ENCODE measurements at regions not wholly inside any gene's neighbourhood (a gene's known extent, or its start where the extent isn't known, plus 50 kb on each side); places are given as distances from the start of the nearest gene placed in this dataset.
"Not testable (repeated sequence)": the region's sequence is repeated elsewhere in the genome, so short reads cannot be mapped to it uniquely, and the experiment has no call there.

- no peak overlapping the region for H3K27ac ChIP-seq (ENCODE audit: insufficient read depth, low read length)
- no peak overlapping the region for H3K18ac ChIP-seq (ENCODE audit: low read depth, low read length)
- intact Hi-C loops (cut with micrococcal nuclease) = no loop called here
- no peaks in the 10 kb centered on the region for H3K9me3 ChIP-seq (ENCODE audit: control insufficient read depth, insufficient read depth, low read length)
- in situ Hi-C loops (cut with MboI; ENCODE audit: low sequenced_read_pairs) = no loop called here
- no peak overlapping the region for H3K9ac ChIP-seq (ENCODE audit: low read depth, low read length)
- BruUV-seq (replicated peaks) = no TSS peak
- no peak overlapping the region for H2AFZ ChIP-seq (replicated peaks; ENCODE audit: low read length, poor library complexity)
- H4K20me1 ChIP-seq (ENCODE audit: insufficient read depth, low read length) = no peaks in the 10 kb centered on the region
- H2AK9ac ChIP-seq (replicated peaks; ENCODE audit: low read depth, low read length, poor library complexity) = no peak overlapping the region
- TF ChIP-seq RAD21 (IDR thresholded peaks at IDR 0.05; ENCODE audit: low read length) (no peak), USF2 (IDR thresholded peaks at IDR 0.05; ENCODE audit: low read depth, low read length) (no peak), POLR2A (IDR thresholded peaks at IDR 0.05; ENCODE audit: low read depth, low read length) (no peak), FOS (IDR thresholded peaks at IDR 0.05; ENCODE audit: low read depth, low read length) (no peak)
- POLR2A ChIA-PET (ENCODE audit: unreplicated experiment) = no interaction called here
- 0% methylated on average over 3 of the region's 13 CpGs; no CpG with 5 or more reads in 1 of the 2 experiments for WGBS, 2 experiments (ENCODE audit: extremely low coverage in 2 of 2, insufficient read length in 1 of 2)
- no peak overlapping the region for H3K56ac ChIP-seq (ENCODE audit: extremely low read depth, insufficient read depth, low read length)
- no peak overlapping the region for H4K5ac ChIP-seq (ENCODE audit: low read depth, low read length)
- H2AK5ac ChIP-seq (ENCODE audit: low read depth, low read length) = no peak overlapping the region
- H2BK5ac ChIP-seq (ENCODE audit: low read depth, low read length, poor library complexity, severe bottlenecking) = no peak overlapping the region
- H3K36me3 ChIP-seq (ENCODE audit: control insufficient read depth, insufficient read depth, low read length) = no peaks in the 10 kb centered on the region
- no peak overlapping the region for H2BK20ac ChIP-seq (ENCODE audit: low read depth, low read length)
- H3K4ac ChIP-seq (ENCODE audit: low read depth, low read length) = no peak overlapping the region
- H4K91ac ChIP-seq (ENCODE audit: insufficient read depth, low read depth, low read length) = no peak overlapping the region
- no peak overlapping the region for H2BK120ac ChIP-seq (ENCODE audit: low read depth, low read length)
- H3K79me1 ChIP-seq (ENCODE audit: low read depth in 1 of 2, low read length in 2 of 2) = no peaks in the 10 kb centered on the region
- no peak overlapping the region for H3K23ac ChIP-seq (ENCODE audit: low read depth, low read length)
- no peak overlapping the region for H3K4me3 ChIP-seq (ENCODE audit: insufficient read depth, low read depth, low read length)
- dilution Hi-C loops (cut with HindIII; ENCODE audit: low sequenced_read_pairs, unreplicated experiment) = no loop called here
- no peaks in the 10 kb centered on the region for H3K9me1 ChIP-seq (ENCODE audit: insufficient read depth, low read length)
- DNase-seq (no peak), ATAC-seq (ENCODE audit: low read depth) (no peak)
- H4K8ac ChIP-seq (ENCODE audit: low read depth in 2 of 2, low read length in 2 of 2) = no peak overlapping the region
- no peak overlapping the region for H3K14ac ChIP-seq (replicated peaks; ENCODE audit: low read depth, low read length)
- H3K4me1 ChIP-seq (ENCODE audit: control insufficient read depth, insufficient read depth, low read length) = no peaks in the 10 kb centered on the region
- no peak overlapping the region for H2BK15ac ChIP-seq (ENCODE audit: low read depth, low read length)
- no peak overlapping the region for H3K4me2 ChIP-seq (ENCODE audit: low read depth, low read length)
- H3K27me3 ChIP-seq (ENCODE audit: control insufficient read depth, insufficient read depth, low read length) = peaks cover 5% of the 10 kb centered on the region
- CTCF ChIA-PET = no interaction called here
Measured at GRCh38 chr12:3421191-3421978, 69.6 kb upstream of the PRMT8 start.

- H3K27me3 ChIP-seq (ENCODE audit: control insufficient read depth, insufficient read depth, low read length); H3K23ac ChIP-seq (ENCODE audit: low read depth, low read length); DNase-seq; H2AK9ac ChIP-seq (replicated peaks; ENCODE audit: low read depth, low read length, poor library complexity); H3K9me3 ChIP-seq (ENCODE audit: control insufficient read depth, insufficient read depth, low read length); H3K9ac ChIP-seq (ENCODE audit: low read depth, low read length); BruUV-seq (replicated peaks); ATAC-seq (ENCODE audit: low read depth); H3K4ac ChIP-seq (ENCODE audit: low read depth, low read length); H3K9me1 ChIP-seq (ENCODE audit: insufficient read depth, low read length); H3K4me3 ChIP-seq (ENCODE audit: insufficient read depth, low read depth, low read length); H3K36me3 ChIP-seq (ENCODE audit: control insufficient read depth, insufficient read depth, low read length); H3K4me1 ChIP-seq (ENCODE audit: control insufficient read depth, insufficient read depth, low read length); H3K56ac ChIP-seq (ENCODE audit: extremely low read depth, insufficient read depth, low read length); H4K8ac ChIP-seq (ENCODE audit: low read depth in 2 of 2, low read length in 2 of 2); H3K27ac ChIP-seq (ENCODE audit: insufficient read depth, low read length); dilution Hi-C loops (cut with HindIII; ENCODE audit: low sequenced_read_pairs, unreplicated experiment); H2BK5ac ChIP-seq (ENCODE audit: low read depth, low read length, poor library complexity, severe bottlenecking); H4K91ac ChIP-seq (ENCODE audit: insufficient read depth, low read depth, low read length); in situ Hi-C loops (cut with MboI; ENCODE audit: low sequenced_read_pairs); POLR2A ChIA-PET (ENCODE audit: unreplicated experiment); H2BK120ac ChIP-seq (ENCODE audit: low read depth, low read length); H2BK20ac ChIP-seq (ENCODE audit: low read depth, low read length); H2AFZ ChIP-seq (replicated peaks; ENCODE audit: low read length, poor library complexity); H3K4me2 ChIP-seq (ENCODE audit: low read depth, low read length); H3K18ac ChIP-seq (ENCODE audit: low read depth, low read length); CTCF ChIA-PET; H4K20me1 ChIP-seq (ENCODE audit: insufficient read depth, low read length); H2BK15ac ChIP-seq (ENCODE audit: low read depth, low read length); H4K5ac ChIP-seq (ENCODE audit: low read depth, low read length); H2AK5ac ChIP-seq (ENCODE audit: low read depth, low read length); intact Hi-C loops (cut with micrococcal nuclease); H3K79me1 ChIP-seq (ENCODE audit: low read depth in 1 of 2, low read length in 2 of 2); H3K14ac ChIP-seq (replicated peaks; ENCODE audit: low read depth, low read length): not testable (repeated sequence)
- WGBS, 2 experiments (ENCODE audit: extremely low coverage in 2 of 2, insufficient read length in 1 of 2) = 39% methylated on average over 2 of the region's 7 CpGs; no CpG with 5 or more reads in 1 of the 2 experiments
Measured at GRCh38 chr12:3424796-3425195, 66.2 kb upstream of the PRMT8 start.

Data from IMR-90 (cell line).